Hippocampal formation (tissue), 2 donors: ENCODE measurements at regions not wholly inside any gene's neighbourhood (a gene's known extent, or its start where the extent isn't known, plus 50 kb on each side); places are given as distances from the start of the nearest gene placed in this dataset.

Experiments used
- DNase-seq, 2 donors: peaks; one replicate each; lab custom pipeline; 2025; lab: John Stamatoyannopoulos, UW

DNA sequence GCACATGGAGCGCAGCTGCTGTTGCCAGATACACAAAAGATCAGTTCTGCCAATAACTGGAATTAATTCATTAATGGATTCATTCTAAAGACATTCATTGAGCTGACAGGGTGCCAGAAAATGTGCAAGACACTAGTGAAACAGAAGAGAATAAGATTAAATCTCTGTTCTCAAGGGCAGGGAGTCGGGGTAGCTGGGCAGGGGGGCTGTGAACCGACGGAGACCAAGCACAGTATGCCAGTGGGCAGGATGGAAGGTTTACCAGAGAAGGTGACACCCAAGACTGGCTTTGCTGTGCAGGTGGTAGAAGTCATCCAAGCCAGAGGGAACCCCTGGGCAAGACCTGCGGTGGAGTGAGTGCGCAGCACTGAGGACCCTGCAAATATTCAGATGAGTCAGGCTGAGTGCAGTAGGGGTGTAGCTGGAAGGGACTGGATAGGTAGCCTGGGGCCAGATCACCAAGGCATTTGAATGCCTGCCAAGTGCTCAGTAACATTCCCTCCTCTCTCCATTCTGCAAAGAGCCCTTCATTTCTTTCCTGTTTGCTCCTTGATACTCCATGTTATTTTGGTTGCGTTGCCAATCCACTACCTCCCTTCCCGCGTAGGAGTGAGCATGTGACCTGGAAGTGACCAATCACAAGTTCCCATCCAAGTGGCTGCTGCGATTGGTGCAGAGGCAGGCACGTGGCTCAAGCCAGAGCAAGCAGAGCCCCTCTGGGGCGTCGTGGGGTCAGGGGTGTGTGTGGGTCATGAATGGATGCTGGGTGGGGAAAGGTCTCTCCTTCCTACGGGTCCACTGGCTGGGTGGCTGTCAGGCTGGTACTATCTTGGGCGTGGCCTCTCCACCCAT, 413.1 kb downstream of the PTPRU start:
- DNase-seq = no peak

DNA sequence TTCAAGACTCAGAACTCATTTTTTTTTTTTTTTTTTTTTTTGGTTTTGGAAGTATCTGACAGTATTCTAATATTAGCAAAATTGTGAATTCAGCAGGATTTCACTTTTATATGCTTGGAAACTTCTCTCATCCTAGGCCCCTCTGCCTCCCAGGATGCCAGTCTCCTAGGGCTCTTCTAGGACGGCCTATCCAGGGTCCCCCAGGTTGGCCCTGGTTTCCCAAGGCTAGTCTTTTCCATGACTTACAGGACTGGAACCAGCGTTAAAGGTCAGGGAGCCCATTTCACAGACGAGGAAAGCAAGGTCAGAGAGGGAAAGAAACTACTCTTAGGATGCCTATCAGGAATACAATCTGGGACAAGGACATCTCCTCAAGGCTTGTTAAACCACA, 412.5 kb downstream of the PTPRU start:
- DNase-seq = no peak

DNA sequence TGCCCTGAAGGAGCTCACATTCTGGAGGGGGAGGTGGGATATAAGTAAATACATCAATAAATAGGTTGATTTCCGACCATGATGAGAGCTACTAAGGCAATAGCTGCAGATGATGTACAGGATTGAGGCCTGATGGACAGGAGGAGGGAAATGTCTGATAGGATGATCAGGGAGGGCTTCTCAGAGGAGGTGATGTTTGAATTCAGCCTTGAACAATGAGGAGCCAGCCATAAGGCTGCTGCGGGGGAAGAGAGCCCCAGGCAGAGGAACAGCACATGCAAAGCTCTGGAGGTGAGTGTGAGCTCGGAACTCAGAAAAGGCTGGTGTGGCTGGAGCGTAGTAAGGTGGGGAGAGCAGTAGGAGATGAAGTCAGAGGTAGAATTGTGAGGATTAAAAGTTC, 411.7 kb downstream of the PTPRU start:
- DNase-seq = no peak

DNA sequence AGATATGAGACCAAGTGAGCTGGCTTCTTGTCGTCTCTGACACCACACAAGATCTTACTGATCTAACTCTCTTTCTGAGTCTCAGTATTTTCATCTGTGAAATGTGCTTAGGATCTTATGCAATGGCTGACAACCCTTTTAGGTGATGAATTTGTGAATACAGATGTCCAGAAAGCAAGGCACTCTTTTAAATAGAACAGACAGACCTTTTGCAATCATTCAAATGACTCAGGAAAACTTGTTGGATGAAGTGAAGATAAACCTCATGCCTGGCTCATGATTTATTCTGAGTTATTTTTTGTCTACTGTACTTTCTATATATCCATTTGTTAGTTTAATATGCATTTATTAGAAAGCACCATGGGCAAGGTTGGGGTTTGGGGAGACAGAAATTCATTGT, 411.3 kb downstream of the PTPRU start:
- no peak for DNase-seq

DNA sequence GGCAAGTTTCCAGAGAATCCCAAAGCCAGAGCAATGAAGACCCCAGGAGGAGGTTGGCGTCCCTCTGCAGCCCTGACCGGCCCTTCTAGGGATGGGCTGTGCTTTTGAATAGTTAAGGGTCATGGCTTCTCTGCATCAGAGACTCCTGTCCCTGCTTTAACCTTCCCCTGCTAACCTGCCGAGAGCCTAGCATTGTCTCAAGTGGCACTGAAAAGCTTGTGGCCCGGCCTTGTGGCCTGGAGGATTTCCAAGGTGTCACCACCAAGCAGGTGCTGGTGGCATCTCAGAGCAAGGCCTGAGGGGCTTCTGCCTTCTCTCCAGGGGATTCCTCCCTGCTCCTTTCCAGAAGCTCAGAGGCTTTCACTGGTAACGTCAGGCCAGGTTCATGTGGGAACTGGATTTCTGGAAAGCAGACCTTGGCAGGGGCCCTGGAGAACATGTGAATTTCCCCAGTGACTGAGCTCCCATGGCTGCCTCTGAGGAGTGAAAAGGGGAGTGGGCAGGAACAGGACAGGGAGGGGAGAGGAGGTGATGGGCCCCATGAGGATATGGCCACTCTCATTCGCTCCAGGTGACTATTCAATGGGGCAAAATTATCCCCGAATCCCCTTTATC, 409.9 kb downstream of the PTPRU start:
- no peak for DNase-seq

DNA sequence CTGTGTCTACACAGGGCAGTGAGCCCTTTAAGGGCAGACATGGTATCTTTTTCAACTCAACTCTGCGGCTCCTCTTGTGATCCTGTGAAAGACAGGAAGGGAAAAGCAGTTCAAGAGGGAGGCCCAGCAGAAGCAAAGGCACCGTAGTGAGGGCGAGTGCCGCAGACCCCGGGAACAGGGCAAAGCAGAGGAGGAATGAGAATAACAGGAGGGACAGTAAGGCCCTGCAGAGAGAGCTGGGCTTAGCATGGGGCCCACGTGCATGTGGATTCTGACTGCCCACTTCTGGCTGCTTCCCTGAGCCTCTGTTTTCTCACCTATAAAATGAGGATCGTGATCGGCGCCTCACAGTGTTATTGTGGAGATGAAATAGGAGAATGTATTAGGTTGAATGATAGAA, 409.3 kb downstream of the PTPRU start:
- no peak for DNase-seq

DNA sequence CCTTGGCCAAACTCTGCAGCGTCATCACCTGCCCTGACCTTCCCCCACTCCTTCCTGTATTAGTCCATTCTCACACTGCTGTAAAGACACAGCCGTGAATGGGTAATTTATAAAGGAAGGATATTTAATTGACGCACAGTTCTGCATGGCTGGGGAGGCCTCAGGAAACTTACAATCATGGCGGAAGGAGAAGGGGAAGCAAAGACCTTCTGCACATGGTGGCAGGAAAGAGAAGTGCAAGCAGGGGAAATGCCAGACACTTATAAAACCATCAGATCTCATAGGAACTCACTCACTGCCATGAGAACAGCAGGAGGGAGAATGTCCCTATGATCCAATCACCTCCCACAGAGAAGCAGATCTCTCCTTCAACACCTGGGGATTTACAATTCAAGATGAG, 408.5 kb downstream of the PTPRU start:
- no peak for DNase-seq

DNA sequence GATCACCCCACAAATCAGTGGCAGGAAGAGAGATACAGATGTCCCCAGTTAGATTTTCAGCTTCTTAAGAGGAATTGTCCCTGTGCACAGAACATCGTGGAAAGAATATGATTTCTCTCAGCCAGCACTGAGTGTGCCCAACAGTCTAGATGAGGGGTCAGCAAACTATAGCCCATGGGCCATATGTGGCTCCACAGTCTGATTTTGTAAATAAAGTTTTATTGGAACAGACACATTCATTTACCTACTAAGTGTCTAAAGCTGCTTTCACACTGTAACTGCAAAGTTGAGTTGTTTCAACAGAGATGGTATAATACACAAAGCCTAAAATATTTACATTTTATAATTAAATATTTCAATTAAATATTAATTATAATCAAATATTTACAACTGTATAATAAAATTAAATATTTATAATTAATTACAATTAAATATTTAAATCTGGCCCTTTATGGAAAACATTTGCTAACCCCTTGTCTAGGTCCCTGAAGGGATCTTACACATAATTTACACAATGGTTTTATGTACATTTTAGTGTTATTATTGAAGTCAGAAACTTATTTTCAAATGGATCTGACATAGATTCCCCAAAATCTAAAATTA, 407.6 kb downstream of the PTPRU start:
- DNase-seq = no peak

DNA sequence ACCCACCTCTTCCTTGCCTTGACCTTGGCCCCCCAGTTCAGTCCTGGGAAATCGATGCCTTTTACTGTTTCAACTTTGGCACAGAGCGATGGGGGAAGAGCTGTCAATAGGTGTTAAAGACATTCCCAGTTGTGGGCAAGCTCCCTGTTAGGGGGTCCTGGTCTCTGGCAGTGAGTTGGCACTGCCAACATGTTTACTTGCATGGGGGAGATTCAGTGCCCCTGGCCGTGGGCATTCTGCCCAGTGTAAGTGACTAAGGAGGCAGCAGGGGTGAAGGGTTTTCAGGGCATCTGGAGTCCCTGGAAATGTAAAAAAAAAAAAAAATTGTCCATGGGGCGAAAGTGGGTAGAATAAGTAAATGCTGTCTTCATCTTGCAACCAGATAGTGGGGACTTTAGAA, 407.0 kb downstream of the PTPRU start:
- DNase-seq = no peak

DNA sequence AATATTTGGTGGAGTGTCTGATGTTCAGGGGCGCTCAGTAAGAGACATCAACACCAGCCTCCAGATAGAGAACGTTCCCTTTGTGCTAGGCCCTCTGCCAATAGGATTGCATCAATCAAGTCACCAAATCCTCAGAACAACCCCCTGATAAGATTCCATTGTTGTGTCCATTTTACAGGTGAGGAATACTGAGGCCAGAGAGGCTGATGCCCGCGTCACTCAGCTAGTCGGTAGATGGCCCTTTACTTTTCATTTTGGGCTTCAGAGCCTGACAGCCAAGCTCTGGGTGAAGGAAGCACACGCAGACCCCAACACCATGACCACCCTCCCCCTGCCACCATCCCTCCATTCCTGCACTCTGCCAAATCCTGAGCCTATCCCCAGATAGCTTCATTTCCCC, 406.2 kb downstream of the PTPRU start:
- no peak for DNase-seq

DNA sequence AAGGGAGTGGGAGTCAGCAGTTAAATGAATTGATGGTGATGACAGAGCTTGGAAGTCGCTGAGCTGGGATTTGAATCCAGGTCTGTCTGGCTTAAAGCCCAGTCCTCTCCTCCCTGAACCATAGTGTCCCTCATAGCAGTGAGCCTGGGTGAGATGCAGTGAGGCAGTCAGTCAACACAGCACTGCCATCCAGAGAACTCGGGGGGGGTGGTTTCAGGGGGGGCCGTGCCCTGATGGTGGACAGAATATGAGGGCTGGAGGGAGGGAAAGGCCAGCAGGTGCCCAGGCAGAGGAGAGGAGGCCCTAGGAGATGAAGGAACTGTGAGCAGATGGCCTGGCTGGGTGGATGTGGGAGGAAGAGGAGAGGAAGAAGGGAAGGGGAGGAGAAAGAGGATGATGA, 405.6 kb downstream of the PTPRU start:
- no peak for DNase-seq

DNA sequence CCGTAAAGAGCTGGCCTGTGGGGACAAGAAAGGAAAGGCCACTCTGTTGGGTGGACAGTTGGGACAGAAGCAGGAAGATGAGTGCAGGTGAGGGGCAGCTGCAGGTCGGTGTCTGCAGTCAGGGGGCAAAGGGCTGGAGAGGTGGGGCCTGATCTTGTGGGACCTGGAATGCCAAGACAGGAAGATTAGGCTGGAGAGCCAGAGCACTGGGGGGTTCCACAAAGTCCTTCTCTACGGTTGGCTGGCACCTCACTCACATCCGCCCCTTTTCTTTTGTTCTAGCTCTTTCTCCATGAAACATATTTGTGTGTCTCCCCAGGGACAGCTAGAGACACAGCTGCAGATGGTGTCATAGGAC, 404.1 kb downstream of the PTPRU start:
- no peak for DNase-seq

DNA sequence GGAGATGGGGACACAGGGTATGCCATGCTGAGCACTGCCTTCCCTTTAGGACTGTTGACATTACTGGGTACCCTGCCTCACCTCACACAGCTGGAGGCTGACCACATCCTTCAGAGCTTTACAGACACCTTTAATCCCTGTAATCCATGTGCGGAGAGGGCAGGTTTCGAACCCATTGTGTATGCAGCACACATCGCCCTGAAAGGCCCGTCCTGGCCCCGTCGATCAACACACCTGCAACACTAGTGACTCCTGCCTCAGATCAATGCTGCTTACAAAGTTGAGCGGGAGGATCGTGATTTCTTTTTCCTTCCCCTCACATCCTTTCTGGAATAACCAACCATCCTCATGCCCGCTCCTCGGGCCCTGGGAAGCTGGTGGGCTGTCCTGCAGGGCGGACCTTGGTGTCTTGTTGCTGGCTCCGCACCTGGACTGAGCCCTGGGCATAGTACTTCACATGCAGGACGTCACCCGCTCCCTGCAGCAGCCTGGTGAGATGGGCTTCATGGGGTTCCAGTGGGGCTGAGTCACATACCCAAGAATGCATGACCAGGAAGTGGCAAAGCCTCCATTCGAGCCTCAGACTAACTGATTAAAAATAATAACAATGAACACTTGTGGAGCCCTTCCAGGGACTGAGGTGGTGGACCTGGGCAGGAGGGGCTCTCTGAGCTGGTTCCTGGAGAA, 403.6 kb downstream of the PTPRU start:
- no peak for DNase-seq

DNA sequence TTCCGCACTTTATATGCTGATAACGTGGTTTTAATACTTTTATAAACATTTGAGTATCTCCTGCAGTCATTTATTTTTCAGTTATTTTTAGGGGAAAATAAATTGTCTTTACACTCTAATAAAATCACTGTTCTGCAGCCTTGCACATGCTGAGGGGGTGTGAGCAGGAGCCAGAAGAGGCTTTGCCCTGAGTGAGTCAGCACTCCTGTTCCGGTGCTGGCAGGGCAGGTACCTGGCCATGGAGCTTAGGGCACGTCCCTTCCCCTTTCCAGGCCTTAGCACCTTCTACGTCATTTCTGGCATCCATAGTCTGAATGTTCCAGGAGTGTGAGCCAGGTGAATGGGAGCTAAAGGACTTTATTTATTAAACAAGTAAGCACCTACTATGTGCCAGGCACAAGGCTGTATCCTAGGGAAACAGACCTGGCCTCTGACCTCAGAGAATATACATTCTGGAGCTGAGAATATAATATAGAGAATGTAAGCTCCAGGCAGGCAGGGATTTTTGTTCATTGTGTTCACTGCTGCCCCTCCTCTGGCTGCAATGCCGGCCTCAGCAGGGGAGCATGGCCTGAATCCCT, 402.9 kb downstream of the PTPRU start:
- no peak for DNase-seq

DNA sequence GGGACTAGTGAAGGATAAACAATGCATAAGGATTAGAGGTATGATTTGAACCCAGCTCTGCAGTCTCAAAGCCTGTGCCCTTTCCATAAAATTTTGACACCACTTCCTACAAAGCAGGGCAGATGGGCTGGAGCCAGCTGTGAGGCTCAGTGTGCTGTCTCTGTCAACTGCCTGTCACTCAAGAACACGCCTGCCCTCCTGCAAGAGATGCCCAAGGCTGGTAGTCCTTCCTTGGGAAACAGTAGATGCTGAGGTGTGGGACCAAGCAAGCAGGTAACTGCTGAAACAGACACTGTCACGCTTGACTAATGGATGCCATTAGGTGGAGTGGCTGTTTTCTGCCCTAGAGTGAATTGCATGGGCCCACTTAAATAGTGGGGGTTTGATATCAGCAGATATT, 402.0 kb downstream of the PTPRU start:
- DNase-seq = no peak

DNA sequence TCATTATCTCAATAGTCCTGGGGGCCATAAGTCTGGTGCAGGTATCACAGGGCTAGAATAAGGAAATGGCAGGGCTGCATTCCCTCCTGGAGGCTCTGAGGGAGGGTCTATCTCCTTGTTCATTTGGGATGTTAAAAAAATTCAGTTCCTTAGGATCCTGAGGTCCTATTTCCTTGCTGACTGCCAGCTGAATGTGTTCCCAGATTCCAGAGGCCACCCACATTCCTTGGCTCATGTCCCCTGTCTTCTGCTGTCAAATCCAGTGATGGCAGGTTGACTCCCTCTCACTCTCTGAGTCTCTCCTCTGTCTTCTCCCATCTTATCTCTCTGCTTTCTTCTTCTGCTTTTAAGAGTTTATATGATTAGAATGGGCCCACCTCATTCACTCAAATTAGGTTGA, 400.6 kb downstream of the PTPRU start:
- no peak for DNase-seq

DNA sequence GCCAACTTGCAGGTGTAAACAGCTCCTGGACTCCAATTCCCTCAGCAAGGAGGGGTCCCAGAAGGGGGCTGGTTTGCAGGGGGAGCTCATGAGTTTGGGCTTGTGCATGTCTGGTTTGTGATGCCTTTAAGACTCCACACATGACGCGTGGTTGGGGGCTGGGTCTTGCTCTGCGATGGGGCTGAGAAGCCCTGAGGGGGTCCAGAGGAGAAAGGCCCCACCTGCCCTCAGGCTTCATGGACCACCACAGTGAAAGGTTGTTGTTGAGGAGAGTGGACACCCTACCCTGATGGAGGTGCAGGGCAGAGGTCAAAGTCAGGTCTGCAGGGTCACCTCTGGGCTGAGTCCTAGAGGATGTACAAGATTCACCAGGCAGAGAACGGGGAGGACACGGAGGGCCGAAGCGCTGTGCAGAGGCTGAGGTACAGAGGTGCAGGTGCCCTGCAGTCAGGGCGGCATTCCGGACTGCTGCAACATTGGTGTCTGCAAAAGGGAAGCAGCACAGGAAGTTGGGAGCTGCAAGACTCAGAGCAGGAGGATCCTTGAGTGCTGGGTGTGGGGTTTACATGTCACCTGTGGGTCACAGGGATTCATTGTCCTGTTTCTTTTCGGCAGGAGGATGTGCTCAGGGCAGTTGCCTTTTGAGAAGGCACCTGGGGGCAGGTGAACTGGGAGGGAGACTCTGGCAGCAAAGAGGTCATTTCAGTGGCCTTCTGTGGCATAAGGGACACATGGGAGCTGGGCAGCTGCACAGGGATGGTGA, 399.4 kb downstream of the PTPRU start:
- DNase-seq = no peak

DNA sequence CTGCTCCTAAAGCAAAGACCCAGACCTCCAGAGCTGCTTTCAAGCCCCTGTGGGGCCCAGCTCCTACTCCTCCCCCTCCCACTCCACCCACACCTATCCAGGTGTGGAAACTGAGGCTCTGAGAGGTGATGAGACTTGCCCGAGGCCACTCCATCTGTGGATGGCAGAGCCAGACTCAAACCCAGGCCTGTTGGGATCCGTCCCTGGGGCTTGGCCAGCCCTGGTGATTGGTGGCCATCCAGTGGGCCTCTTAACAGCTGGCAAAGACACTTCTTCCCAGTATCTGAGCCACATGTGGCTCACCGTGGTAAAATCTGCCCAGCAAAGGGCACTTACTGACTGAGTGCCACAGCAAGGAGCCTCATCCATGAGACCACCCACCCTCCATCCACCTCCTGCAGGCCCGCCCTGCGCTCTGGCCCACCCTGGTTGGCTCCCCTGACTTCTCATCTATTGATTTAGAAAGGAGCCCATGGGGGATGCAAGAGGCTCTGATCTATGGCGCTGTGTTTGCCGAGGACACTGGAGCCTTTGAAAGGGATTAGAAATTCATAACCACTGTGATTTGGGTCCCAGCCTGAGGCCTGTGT, 398.5 kb downstream of the PTPRU start:
- DNase-seq = no peak

DNA sequence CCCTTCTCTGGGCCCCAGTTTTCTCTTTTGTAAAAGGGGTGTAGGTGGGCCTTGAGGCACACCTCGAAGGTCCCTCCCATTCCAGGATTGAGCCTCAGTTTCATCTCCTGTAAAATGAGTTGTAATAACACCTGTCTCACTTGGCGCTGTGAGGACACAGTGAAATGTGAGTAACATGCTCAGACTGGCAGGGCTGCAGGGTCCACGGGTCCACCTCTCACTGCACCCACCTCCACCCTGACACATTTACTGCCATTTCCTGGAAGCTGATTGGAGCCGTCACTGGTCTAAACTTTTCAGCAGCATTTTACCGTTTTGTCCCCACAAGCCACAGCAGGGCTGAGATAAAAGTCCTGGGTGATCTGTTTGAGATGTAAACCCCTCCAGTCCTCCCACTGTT, 398.0 kb downstream of the PTPRU start:
- DNase-seq = no peak

DNA sequence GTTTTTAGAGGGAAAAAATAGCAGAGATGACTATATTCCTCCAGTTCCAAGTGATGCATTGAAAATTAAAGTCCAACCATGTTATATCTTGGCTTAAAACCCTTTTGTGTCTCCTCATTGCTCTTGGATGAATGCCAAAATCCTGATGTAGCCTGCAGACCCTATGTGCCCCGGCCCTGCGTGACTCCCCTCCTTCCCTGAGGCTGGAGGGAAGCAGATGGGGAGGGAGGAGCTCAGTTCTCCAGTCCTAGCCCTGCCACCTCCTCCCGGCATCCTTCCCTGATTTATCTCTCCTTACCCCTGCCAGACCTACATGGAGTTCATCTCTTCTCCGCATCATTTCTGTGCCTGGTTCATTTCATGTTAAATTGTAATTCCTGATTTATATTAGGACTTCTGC, 397.4 kb downstream of the PTPRU start:
- DNase-seq = no peak
